ENCODE measurements at regions not wholly inside any gene's neighbourhood (a gene's known extent, or its start where the extent isn't known, plus 50 kb on each side); places are given as distances from the start of the nearest gene placed in this dataset.

GRCh38 chr1:5220421-5220820 is 566.0 kb downstream of the AJAP1 start:
- H3K9me3 ChIP-seq (ENCODE audit: low read depth, low read length), result no peaks in the 10 kb centered on the region
- TF ChIP-seq CTCF (IDR thresholded peaks at IDR 0.05; ENCODE audit: extremely low read depth, low read depth, low read length), result no peak
- no peak overlapping the region for H3K27ac ChIP-seq (ENCODE audit: low read depth, low read length)
- no peaks in the 10 kb centered on the region for H3K79me2 ChIP-seq (ENCODE audit: insufficient read depth, low read length)
- DNase-seq (ENCODE audit: insufficient read length, low spot score, missing footprints), result no peak
- no peaks in the 10 kb centered on the region for H3K27me3 ChIP-seq (ENCODE audit: insufficient read depth, low read length)
- H4K20me1 ChIP-seq (ENCODE audit: insufficient read depth, low read length), result no peaks in the 10 kb centered on the region
- H2AFZ ChIP-seq (ENCODE audit: low read length), result no peak overlapping the region
- no peak overlapping the region for H3K4me2 ChIP-seq (ENCODE audit: insufficient read depth, low read length)
- no peaks in the 10 kb centered on the region for H3K36me3 ChIP-seq (ENCODE audit: insufficient read depth, low read length)
- no peaks in the 10 kb centered on the region for H3K4me1 ChIP-seq (ENCODE audit: insufficient read depth, low read length)
- no peak overlapping the region for H3K4me3 ChIP-seq (ENCODE audit: insufficient read depth, low read length)

GRCh38 chr1:5200006-5200405 is 545.6 kb downstream of the AJAP1 start:
- Histone ChIP-seq H3K27me3 (ENCODE audit: insufficient read depth, low read length) (no peaks in the 10 kb centered on the region), H3K4me2 (ENCODE audit: insufficient read depth, low read length) (no peak overlapping the region), H3K36me3 (ENCODE audit: insufficient read depth, low read length) (no peaks in the 10 kb centered on the region), H4K20me1 (ENCODE audit: insufficient read depth, low read length) (no peaks in the 10 kb centered on the region), H3K79me2 (ENCODE audit: insufficient read depth, low read length) (no peaks in the 10 kb centered on the region), H3K4me1 (ENCODE audit: insufficient read depth, low read length) (no peaks in the 10 kb centered on the region), H3K9me3 (ENCODE audit: low read depth, low read length) (no peaks in the 10 kb centered on the region), H3K4me3 (ENCODE audit: insufficient read depth, low read length) (no peak overlapping the region), H2AFZ (ENCODE audit: low read length) (no peak overlapping the region), H3K27ac (ENCODE audit: low read depth, low read length) (no peak overlapping the region)
- no peak for TF ChIP-seq CTCF (IDR thresholded peaks at IDR 0.05; ENCODE audit: extremely low read depth, low read depth, low read length)
- no peak for DNase-seq (ENCODE audit: insufficient read length, low spot score, missing footprints)

GRCh38 chr1:5198328-5198727 is 543.9 kb downstream of the AJAP1 start:
- no peak overlapping the region for H3K4me2 ChIP-seq (ENCODE audit: insufficient read depth, low read length)
- no peak for DNase-seq (ENCODE audit: insufficient read length, low spot score, missing footprints)
- H3K4me3 ChIP-seq (ENCODE audit: insufficient read depth, low read length), result no peak overlapping the region
- H3K27me3 ChIP-seq (ENCODE audit: insufficient read depth, low read length), result no peaks in the 10 kb centered on the region
- H3K9me3 ChIP-seq (ENCODE audit: low read depth, low read length), result peaks cover 2% of the 10 kb centered on the region
- no peak overlapping the region for H2AFZ ChIP-seq (ENCODE audit: low read length)
- H3K36me3 ChIP-seq (ENCODE audit: insufficient read depth, low read length), result no peaks in the 10 kb centered on the region
- no peaks in the 10 kb centered on the region for H4K20me1 ChIP-seq (ENCODE audit: insufficient read depth, low read length)
- no peak overlapping the region for H3K27ac ChIP-seq (ENCODE audit: low read depth, low read length)
- no peak for TF ChIP-seq CTCF (IDR thresholded peaks at IDR 0.05; ENCODE audit: extremely low read depth, low read depth, low read length)
- H3K79me2 ChIP-seq (ENCODE audit: insufficient read depth, low read length), result no peaks in the 10 kb centered on the region
- no peaks in the 10 kb centered on the region for H3K4me1 ChIP-seq (ENCODE audit: insufficient read depth, low read length)

- Histone ChIP-seq H2AFZ (ENCODE audit: low read length) (no peak overlapping the region), H3K36me3 (ENCODE audit: insufficient read depth, low read length) (no peaks in the 10 kb centered on the region), H3K4me2 (ENCODE audit: insufficient read depth, low read length) (no peak overlapping the region)
Observed at GRCh38 chr1:5191470-5191869, 537.1 kb downstream of the AJAP1 start.

More at GRCh38 chr1:5191470-5191869, 537.1 kb downstream of the AJAP1 start:
- Histone ChIP-seq H4K20me1 (ENCODE audit: insufficient read depth, low read length) (no peaks in the 10 kb centered on the region), H3K9me3 (ENCODE audit: low read depth, low read length) (peaks cover 2% of the 10 kb centered on the region), H3K4me3 (ENCODE audit: insufficient read depth, low read length) (no peak overlapping the region), H3K4me1 (ENCODE audit: insufficient read depth, low read length) (no peaks in the 10 kb centered on the region), H3K27ac (ENCODE audit: low read depth, low read length) (no peak overlapping the region), H3K27me3 (ENCODE audit: insufficient read depth, low read length) (no peaks in the 10 kb centered on the region), H3K79me2 (ENCODE audit: insufficient read depth, low read length) (no peaks in the 10 kb centered on the region)
- DNase-seq (ENCODE audit: insufficient read length, low spot score, missing footprints), result no peak
- no peak for TF ChIP-seq CTCF (IDR thresholded peaks at IDR 0.05; ENCODE audit: extremely low read depth, low read depth, low read length)
